LNCAP (cell line): ENCODE measurements at regions not wholly inside any gene's neighbourhood (a gene's known extent, or its start where the extent isn't known, plus 50 kb on each side); places are given as distances from the start of the nearest gene placed in this dataset.
A peak's percentile ranks its signal among the peaks of the same experiment; 100 is the strongest.

ENCODE experiments used
- TF ChIP-seq, protein P1 (sequence below): fragments of 450-650 bp; IDR thresholded peaks from 2 replicates; pipeline ENCODE4 v1.5.1; 2017; ENCODE audit warnings: mild to moderate bottlenecking

DNA sequence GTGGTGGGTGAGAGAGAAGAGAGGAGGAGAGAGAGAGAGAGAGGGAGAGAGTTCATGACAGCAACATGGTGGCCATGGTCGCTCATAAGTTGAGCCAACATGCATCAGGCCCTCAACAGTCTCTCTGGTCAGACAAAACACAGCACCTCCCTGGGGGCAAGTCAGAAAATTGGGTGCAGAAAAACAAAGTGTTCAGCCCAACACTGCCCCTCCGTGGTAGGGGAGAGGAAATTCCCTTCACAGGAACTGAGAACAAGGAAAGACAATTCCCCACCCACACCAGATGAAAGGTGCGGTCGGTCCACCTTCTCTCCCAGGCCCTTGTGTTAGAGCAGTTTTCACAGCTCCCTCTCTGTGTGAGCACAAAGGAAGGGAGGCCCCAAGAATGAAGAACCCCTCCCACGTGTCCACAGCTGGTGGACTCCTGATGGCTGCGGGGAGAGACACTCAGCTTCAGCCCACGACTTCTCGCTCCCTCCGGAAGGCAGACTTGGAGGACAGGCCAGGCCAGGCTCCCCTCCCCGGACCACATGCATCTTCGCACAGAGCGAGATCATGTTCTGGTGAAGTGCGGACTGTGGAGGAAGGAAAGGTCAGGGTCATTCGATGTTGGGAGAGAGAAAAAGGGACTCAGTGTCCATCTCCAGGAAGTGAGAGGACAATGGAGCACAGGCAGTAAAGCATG, 181.7 kb downstream of the ANAPC1 start:
- TF ChIP-seq, protein P1, sequence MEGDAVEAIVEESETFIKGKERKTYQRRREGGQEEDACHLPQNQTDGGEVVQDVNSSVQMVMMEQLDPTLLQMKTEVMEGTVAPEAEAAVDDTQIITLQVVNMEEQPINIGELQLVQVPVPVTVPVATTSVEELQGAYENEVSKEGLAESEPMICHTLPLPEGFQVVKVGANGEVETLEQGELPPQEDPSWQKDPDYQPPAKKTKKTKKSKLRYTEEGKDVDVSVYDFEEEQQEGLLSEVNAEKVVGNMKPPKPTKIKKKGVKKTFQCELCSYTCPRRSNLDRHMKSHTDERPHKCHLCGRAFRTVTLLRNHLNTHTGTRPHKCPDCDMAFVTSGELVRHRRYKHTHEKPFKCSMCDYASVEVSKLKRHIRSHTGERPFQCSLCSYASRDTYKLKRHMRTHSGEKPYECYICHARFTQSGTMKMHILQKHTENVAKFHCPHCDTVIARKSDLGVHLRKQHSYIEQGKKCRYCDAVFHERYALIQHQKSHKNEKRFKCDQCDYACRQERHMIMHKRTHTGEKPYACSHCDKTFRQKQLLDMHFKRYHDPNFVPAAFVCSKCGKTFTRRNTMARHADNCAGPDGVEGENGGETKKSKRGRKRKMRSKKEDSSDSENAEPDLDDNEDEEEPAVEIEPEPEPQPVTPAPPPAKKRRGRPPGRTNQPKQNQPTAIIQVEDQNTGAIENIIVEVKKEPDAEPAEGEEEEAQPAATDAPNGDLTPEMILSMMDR: peak; percentile 59

DNA sequence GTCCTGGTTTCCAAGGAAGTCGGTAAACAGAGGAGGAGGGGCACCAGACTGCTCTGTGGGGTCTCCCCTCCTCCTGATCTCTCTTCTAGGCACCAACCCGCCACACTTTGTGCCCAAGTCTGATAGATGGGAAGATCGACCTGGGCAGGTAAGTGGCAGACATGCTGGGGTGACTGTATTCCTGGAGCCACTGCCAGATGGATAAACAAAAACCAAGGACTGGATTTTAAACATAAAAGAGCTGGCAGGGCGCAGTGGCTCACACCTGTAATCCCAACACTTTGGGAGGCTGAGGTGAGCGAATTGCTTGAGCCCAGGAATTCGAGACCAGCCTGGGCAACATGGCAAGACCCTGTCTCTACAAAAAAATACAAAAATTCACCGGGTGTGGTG, 181.2 kb downstream of the ANAPC1 start:
- TF ChIP-seq, protein P1: no peak

DNA sequence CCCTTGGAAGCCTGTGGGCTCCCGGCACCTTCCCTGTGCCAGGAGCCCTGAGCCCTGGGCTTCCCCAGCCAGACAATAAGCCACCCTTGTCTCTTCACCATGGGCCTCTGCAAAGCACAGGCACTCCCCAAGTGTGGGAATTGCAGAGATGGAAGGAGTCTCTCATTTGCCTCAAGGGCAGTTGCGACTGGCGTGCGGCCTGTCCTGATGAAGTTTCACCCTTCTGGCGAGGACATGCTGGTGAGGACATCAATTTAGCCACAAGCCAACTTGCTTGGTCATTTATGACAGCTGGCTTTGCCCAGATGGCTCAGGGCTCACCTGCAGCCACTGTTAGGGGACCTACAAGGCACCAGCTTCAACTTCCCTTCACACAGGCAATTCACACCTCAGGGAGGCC, 180.2 kb downstream of the ANAPC1 start:
- TF ChIP-seq, protein P1: no peak

DNA sequence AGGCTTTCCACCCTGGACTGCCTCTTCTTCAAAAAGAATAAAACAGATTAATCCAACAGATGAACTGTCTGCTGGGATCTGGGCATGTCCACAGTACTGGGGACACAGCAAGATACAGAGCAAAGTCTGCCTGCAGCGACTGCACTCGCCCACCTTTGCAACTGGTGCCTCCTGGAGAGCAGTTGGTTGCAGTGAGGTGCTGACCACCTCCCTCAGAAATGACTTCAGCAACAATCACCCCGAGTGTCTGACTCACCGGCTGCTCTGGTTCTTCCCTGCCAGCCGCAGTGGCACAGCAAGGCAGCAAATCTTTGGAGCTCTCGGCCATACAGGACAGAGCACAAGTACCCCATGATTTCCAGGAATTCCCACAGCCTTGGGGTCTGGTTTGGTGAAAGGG, 179.7 kb downstream of the ANAPC1 start:
- TF ChIP-seq, protein P1: no peak

DNA sequence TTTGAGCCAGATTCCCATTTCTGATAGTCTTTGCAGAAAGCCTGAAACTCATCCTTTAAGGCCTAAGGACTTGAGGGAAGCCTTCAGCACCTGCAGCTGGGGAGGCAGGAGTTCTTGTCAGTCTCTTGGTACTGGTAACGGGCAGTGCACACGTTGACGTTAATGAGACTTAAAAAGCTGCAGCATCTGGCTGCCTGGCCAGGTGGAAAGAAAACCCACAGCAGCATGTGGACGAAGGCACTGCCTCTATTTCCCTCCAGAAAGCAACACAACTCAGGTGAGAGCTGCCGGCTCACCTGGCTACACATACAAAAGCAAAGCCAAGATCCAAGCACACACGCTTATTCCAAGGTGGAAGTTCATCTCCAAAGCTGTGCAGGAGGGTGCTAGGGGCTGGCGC, 178.8 kb downstream of the ANAPC1 start:
- TF ChIP-seq, protein P1: no peak

DNA sequence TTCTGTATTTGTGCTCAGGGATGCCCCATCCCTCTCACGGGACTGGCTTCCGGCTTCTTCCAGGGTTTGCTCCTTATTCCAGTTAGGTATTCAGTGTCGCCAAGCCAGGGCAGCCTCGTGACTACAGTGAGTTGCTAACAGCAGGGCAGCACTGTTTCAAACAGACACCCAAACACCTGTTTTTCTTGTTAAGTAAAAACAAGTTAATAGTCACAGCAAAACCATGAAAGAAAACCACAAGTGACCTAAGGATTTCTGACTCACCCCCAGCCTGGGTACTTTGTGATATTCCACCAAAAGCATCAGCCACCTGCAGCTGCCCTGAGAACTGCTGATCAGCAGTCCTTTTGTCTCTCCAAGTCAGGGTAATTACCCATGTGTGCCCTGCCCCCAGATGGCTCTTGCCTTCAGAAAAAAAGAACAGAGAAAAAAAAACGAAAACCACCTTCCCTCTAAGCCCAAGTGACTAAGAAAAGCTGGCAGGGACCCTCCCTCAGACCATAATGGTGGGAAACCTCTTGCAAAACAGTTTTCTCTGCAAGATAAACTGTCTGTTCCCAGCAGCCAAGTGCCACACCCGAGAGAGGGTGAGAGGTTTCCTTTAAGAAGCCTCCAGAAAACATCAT, 178.2 kb downstream of the ANAPC1 start:
- TF ChIP-seq, protein P1: no peak

DNA sequence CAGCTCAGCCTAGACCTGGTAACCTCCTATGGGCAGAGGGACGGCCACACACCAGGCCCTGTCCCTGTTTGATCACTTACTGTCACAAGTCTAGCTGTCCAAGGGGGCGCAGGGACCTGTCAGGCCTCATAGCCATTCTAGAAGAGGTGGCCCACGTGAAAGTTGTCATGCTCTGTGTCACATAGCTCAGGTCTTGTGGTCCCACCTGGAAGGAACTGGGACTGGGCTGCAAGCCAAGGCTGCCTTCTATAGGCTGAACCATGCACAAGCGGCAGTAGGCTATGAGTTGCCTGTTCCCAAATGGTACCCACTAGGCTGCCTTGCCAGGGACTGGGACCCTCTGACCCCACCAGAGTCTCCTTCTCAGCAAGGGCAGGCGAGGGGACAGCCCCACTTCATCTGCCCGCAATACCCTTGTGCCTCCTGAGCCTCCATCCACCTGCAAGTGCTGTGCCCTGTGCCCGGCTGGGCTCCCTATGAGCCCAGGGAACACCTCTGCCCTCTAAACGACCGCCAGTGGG, 177.5 kb downstream of the ANAPC1 start:
- TF ChIP-seq, protein P1: no peak
